ENCODE measurements at regions not wholly inside any gene's neighbourhood (a gene's known extent, or its start where the extent isn't known, plus 50 kb on each side); places are given as distances from the start of the nearest gene placed in this dataset.

GRCh38 chr10:107692072-107692471, 527.6 kb upstream of the SORCS1 start:
- no peak overlapping the region for H3K4me3 Mint-ChIP-seq
- TF ChIP-seq CTCF (conservative IDR thresholded peaks at IDR 0.05): no peak
- peaks cover 0 to 4% of the 10 kb centered on the region in 2 experiments; a peak in 1 of 4 replicates for H3K4me1 Mint-ChIP-seq
- Histone ChIP-seq H2AK5ac (ENCODE audit: insufficient read length, low read length) (no peak overlapping the region), H3K23ac (ENCODE audit: insufficient read length, low read depth, low read length) (no peak overlapping the region), H3K9ac (ENCODE audit: extremely low read depth, insufficient read length, low read length) (no peak overlapping the region), H3T11ph (ENCODE audit: low read length) (no peak overlapping the region), H3K14ac (ENCODE audit: insufficient read depth, low read length) (no peak overlapping the region), H2BK20ac (ENCODE audit: low read depth, low read length, poor library complexity, severe bottlenecking) (no peak overlapping the region), H3K27ac (ENCODE audit: insufficient read length, low read depth, low read length) (no peak overlapping the region), H3K4me2 (ENCODE audit: insufficient read depth, insufficient read length, low read length) (no peak overlapping the region), H3K18ac (ENCODE audit: insufficient read length, low read depth, low read length) (no peak overlapping the region), H3K79me1 (ENCODE audit: insufficient read depth, low read depth, low read length, poor library complexity, severe bottlenecking) (no peaks in the 10 kb centered on the region), H3K56ac (ENCODE audit: insufficient read length, low read depth, low read length) (no peak overlapping the region), H2AFZ (ENCODE audit: low read length) (no peak overlapping the region), H4K91ac (ENCODE audit: insufficient read length, low read depth, low read length) (no peak overlapping the region), H3K4me1 (ENCODE audit: insufficient read depth, low read length) (no peaks in the 10 kb centered on the region), H4K5ac (ENCODE audit: insufficient read length, low read depth, low read length) (no peak overlapping the region), H3K9me3 (ENCODE audit: control insufficient read depth, low read depth, low read length) (no peaks in the 10 kb centered on the region), H4K20me1 (ENCODE audit: control insufficient read depth, insufficient read depth, insufficient read length) (no peaks in the 10 kb centered on the region), H2BK12ac (ENCODE audit: insufficient read length, low read depth, low read length) (no peak overlapping the region), H3K23me2 (ENCODE audit: insufficient read length, low read depth, low read length, poor library complexity, severe bottlenecking) (no peaks in the 10 kb centered on the region), H3K4ac (ENCODE audit: low read depth, low read length) (no peak overlapping the region), H2BK15ac (ENCODE audit: low read depth, low read length) (no peak overlapping the region), H2BK120ac (ENCODE audit: low read depth, low read length, poor library complexity, severe bottlenecking) (no peak overlapping the region), H2BK5ac (ENCODE audit: insufficient read length, low read length) (no peak overlapping the region), H3K27me3 (ENCODE audit: insufficient read depth, low read length) (no peaks in the 10 kb centered on the region), H3K79me2 (ENCODE audit: insufficient read depth, low read length) (no peaks in the 10 kb centered on the region), H4K8ac (replicated peaks; ENCODE audit: insufficient read length, low read depth, low read length) (no peak overlapping the region)
- no peaks in the 10 kb centered on the region for H3K27me3 Mint-ChIP-seq (ENCODE audit: low read depth)
- no peak for DNase-seq
- no peaks in the 10 kb centered on the region; a peak in 1 of 7 replicates for H3K36me3 Mint-ChIP-seq (ENCODE audit: insufficient read depth in 1 of 3, low read depth in 3 of 3)
- no peak overlapping the region for H3K27ac Mint-ChIP-seq
- no peaks in the 10 kb centered on the region for H3K9me3 Mint-ChIP-seq
- WGBS (ENCODE audit: extremely low coverage, insufficient read length, low lambda C conversion rate): no CpG with 5 or more reads among the region's 1 CpG

Measured in H9 (cell line).